ENCODE measurements at regions not wholly inside any gene's neighbourhood (a gene's known extent, or its start where the extent isn't known, plus 50 kb on each side); places are given as distances from the start of the nearest gene placed in this dataset.

GRCh38 chr4:159979953-159980352 lies 877.1 kb downstream of the RAPGEF2 start:
- TF ChIP-seq CTCF (IDR thresholded peaks at IDR 0.05; ENCODE audit: insufficient read depth, low read depth, low read length) = no peak
- TF ChIP-seq EZH2 (IDR thresholded peaks at IDR 0.05; ENCODE audit: insufficient read depth, low read length) = no peak
